HG02623 (cell line): ENCODE measurements at regions not wholly inside any gene's neighbourhood (a gene's known extent, or its start where the extent isn't known, plus 50 kb on each side); places are given as distances from the start of the nearest gene placed in this dataset.
"Not testable (repeated sequence)": the region's sequence is repeated elsewhere in the genome, so short reads cannot be mapped to it uniquely, and the experiment has no call there.

ENCODE experiments used
- ATAC-seq: cut with Tn5 transposase; IDR thresholded peaks from one replicate; pipeline ENCODE4 v1.9.1; 2021; ENCODE audit warnings: moderate library complexity; ENCODE audit not compliant: unreplicated experiment

DNA sequence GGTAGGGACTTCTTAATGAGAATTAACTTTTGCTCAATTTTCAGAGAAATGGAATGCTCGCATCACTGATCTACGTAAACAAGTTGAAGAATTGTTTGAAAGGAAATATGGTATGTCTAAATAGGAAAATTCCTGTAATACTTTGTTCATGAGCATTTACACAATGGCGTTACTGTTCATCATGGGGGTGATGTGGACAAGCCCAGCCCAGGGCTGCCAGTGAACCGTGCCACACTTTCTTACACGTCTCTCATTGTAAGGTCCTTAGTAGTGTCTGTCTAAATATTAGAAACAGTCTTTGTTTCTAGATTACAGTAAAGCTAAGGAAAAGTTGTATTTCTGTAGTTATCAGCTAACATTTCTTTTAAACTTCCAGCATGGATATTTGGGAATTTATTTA, 91.0 kb upstream of the SPDYE9 start:
- not testable (repeated sequence) for ATAC-seq

DNA sequence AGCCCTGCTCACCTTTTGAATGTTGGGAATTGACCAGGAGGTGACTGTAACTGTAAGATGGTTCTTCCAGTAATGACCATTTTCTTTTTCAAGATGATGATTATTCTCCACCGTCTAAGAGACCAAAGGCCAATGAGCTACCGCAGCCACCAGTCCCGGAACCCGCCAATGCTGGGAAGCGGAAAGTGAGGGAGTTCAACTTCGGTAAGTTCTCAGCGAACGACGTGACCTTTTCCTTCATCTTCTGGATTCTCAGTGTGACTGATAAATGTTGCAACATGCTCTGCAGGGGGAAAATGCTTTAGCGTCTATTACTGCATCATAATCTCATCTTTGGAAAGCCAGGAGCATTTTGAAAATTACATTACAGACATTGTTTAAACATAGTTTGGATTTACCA, 89.5 kb upstream of the SPDYE9 start:
- ATAC-seq: not testable (repeated sequence)

DNA sequence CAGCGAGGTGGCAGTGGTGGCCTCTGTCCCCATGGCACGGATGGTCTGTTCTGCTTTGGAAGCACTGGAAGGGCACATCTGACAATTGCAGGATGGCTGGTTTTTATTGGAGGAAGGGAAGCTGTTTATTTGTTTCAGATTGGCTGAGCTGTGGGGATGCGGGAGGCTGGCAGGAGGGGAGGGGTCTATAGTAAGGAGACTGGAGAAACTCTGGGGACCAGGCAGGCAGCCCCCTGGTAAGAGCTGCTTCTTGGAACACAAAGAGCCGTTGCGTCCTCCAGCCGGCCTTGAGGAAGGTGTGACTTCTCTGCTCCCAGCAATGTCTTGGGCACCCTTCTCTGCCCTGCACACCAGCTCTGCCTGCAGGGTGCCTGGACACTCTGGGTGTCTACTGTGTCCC, 85.1 kb upstream of the SPDYE9 start:
- ATAC-seq: not testable (repeated sequence)

DNA sequence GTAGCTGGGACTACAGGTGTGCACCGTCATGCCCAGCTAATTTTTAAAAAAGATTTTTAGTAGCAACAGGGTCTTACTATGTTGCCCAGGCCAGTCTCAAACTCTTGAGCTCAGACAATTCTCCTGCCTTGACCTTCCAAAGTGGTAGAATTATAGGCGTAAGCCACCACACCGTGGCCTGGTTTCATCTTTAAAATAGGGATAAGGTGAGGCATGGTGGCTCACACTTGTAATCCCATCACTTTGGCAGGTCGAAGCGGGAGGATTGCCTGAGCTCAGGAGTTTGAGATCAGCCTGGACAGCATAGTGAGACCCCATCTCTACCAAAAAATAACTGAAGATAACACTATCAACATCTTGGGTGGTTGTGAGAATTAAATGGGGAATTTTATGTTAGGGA, 84.6 kb upstream of the SPDYE9 start:
- ATAC-seq: not testable (repeated sequence)

DNA sequence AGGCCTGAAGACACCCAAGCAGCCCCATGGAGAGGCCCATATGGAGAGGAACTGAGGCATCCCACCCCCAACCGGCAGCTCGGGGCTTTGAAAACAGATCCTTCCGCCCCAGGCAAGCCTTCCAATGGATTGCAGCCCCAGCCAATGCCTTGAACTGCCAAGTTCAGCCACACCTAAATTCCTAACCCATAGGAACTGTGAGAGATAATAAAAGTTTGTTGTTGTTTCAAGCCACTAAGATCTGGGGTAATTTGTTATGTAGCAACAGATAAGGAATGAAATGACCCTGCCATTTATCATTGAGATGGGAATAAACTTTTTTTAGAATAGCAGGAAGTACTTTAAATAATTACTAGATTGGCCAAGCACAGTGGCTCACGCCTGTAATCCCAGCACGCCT, 80.3 kb upstream of the SPDYE9 start:
- not testable (repeated sequence) for ATAC-seq

DNA sequence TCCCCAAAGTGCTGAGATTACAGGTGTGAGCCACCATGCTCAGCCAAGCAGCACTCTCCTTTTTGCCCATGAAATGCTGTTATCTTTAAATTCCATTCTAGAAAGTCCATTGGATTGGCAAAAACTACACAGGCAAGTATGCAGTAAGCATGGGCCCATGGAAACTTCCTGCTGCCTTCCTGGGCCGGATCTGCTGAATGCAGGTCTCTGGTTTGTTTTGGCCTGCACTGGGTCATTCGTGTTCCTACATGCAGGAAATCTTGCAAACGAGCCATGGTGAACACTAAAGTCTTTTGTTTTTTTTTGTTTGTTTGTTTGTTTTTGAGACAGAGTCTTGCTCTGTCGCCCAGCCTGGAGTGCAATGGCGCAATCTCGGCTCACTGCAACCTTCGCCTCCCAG, 76.8 kb upstream of the SPDYE9 start:
- ATAC-seq: not testable (repeated sequence)

DNA sequence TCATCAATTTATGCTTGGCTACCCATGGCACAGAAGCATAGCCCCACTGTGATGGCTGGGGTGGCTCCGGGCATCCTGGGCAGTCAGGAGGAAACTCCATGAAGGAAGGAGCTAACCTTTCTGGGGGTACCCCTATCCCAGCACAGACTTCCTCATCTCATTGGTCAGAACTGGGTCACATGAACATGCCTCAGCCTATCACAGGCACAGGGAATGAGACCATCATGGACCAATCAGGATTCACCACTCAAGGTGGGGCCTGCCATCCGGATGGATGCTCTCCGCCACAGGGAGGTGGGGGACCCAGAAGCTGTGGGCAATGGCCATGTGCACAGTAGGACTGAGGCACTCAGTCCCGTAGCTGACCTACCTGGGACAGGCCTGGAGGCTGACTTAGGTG, 75.9 kb upstream of the SPDYE9 start:
- not testable (repeated sequence) for ATAC-seq

DNA sequence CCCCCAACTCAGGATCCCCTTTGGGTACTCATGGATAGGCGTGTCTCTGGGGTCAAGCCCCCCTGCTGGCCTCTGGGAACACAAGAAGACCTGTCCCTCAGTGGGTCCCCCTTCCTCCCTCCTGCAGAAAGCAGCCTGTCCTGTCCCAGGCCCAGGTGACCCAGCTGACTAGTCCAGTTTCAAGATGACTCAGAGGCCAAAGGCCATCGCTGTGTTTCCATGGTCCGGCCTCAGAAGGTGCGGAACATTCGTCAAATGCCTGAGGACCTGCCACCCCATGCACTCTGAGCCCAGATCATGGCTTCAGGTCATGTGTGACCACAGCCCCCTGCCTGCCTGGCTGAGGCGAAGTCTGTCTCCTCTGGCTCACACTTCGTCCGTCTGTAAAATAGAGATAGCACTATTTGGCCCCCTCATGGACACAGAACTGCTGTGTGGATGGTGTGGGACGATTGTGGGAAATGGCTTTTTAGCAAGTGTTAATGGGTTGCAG, 71.4 kb upstream of the SPDYE9 start:
- ATAC-seq: not testable (repeated sequence)

DNA sequence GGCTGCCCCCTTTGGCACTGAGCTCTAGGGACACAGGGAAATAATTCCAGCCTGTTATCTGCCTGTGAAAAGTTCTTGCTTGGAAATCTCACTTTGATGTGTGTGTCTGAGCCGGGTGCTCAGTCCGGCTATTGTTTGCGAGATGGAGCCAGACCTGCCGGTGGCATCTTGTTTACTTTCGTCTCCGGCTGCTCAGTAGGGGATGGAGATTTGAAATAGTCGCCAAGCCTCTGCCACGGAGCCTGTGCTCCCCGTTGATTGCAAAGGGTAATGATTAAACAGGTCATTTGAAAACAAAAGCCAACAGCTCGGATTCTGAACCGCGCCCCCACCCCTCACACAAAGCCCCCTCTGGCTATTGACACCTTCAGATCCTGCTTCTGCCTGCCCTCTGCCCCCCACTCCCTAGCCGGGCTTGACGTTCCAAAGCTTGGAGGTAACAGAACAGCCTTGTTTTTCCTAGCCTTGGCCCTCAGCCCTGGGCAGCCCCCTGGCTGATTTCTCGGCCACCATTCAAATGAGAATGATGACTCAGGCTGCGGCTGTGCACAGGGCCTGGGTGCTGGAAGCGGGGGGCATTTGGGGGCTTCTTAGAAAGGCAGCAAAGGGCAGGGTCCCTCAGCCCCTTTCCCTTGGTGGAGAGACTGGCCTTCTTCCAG, 70.8 kb upstream of the SPDYE9 start:
- not testable (repeated sequence) for ATAC-seq

DNA sequence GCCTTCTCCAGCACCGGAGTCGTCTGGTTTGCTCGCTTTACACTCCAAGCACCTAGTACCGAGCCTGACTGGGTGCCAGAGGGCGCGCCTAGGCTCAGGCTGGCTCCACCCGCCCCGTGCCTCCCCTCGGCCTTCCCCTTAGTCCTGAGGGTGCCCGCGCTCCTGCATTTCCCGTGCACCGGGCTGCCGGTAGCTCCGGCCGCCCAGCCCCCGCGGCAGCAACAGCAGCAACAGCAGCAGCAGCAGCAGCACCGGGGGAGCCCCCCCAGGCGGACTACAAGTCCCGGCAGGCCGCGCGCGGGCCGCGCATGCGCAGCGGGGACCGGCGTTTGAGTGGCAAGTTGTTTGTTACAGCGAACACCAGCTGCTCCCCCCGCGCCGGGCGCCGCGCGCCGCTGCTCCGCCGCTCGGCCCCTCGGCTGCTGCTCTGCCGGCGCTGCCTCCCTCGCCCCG, 68.8 kb upstream of the SPDYE9 start:
- peak; percentile 87 for ATAC-seq

DNA sequence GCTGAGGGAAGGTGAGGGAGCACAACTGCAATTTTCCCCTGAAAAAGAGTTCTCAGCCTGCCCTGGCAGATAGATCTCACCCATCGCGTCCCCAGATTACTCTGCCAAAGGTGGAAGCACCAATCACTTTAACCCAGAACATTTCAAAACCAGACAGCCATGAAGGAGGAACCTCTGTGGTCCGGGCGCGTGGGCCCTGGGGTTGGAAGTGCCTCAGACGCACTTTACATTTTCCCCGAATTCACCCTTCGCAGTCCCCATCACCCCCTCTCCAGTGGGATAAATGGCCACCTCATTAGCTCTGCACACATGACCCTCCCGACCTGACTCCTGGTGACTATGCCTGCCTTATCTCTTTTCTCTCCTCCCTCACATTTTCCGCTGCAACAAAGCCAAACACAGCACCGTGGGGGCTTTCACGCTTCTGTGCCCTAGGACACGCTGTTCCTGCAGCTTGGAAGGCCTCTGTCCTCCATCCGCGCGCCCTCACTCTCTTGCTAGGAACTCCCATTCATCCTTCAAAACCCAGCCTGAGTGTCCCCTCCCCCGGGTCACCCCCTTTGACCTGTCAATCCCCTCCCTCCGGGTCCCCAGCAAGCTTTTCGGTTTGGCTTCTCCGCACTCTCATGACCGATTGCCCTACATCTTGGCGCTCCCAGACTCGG, 68.2 kb upstream of the SPDYE9 start:
- not testable (repeated sequence) for ATAC-seq

DNA sequence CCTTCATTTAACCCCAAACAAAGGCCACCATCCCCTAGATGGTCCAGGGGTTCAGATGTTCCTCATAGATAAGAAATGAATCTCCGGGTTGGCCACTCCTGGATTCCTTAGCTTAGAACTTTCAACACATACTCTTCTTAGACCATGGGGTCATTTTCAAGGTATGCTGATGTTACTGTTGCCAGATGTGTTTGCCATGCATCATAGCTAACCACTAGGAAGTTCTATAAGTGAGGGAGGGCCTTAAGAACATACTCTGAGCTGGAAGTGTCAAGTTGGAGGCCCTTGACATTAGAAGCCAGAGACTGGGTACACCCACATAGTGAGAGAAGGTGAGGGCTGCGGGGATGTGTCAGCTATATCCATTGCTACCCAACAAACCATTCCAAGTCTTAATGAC, 62.7 kb upstream of the SPDYE9 start:
- not testable (repeated sequence) for ATAC-seq

DNA sequence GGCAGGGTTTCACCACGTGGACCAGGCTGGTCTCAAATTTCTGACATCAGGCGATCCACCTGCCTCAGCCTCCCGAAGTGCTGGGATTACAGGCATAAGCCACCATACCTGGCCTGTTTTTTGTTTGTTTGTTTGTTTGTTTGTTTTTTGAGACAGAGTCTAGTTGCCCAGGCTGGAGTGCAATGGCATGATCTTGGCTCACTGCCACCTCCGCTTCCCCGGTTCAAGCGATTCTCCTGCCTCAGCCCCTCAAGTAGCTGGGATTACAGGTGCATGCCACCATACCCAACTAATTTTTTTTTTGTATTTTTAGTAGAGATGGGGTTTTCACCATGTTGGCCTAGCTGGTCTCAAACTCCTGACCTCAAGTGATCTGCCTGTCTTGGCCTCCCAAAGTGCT, 61.8 kb upstream of the SPDYE9 start:
- not testable (repeated sequence) for ATAC-seq

DNA sequence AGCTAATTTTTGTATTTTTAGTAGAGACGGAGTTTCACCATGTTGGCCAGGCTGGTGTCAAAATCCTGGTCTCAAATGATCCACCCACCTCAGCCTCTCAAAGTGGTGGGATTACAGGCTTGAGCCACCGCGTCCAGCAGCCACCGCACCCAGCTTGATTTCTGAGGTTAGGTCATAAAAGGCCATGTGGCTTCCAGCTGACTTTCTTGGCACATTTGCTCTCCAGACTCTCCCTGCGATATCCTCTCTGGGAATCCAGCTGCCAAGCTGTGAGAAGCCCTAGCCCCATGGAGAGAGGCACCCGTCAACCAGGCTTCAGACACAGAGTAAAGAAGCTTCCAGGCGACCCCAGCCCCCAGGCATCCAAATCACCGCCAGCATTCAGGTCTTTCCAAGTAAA, 58.2 kb upstream of the SPDYE9 start:
- ATAC-seq: not testable (repeated sequence)

DNA sequence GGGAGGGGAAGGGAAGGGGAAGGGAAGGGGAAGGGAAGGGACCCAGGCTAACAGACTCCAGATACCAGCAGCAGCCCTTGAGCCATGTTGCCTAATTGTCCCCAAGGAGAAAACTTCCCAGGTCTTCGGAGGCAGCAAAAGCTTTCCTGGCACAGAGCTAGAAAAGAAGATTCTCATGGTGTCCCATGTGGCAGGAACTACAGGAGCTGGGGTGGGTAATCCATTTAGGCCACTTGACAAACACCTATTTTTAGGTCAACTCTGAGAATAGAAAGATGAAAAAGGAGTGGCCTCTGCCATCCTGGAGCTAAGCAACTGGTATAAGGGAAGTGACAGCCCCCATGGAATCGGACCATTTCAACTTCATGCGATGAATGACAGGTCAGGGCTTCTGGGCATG, 52.1 kb upstream of the SPDYE9 start:
- not testable (repeated sequence) for ATAC-seq
